ENCODE measurements at regions not wholly inside any gene's neighbourhood (a gene's known extent, or its start where the extent isn't known, plus 50 kb on each side); places are given as distances from the start of the nearest gene placed in this dataset.

- no peak overlapping the region for H3K27ac ChIP-seq
- 69 to 87% methylated on average over 6 of the region's 6 CpGs for WGBS, 2 donors
- peaks cover 10 to 14% of the 10 kb centered on the region in 2 donors for H3K4me1 ChIP-seq
Measured at GRCh38 chr1:221444346-221444745, 297.5 kb downstream of the DUSP10 start.

GRCh38 chr1:221448585-221449175, 293.2 kb downstream of the DUSP10 start:
- no peaks in the 10 kb centered on the region for H3K27me3 ChIP-seq
- H3K9me3 ChIP-seq, result no peaks in the 10 kb centered on the region
- no peak for DNase-seq
- H3K4me1 ChIP-seq, result no peaks in the 10 kb centered on the region
- H3K27ac ChIP-seq, result no peak overlapping the region
- WGBS, 2 donors, result 74 to 75% methylated on average over 7 of the region's 7 CpGs
- intact Hi-C loops (cut with DNase I), result no loop called here
- H3K36me3 ChIP-seq, result no peaks in the 10 kb centered on the region
- no peak overlapping the region for H3K4me3 ChIP-seq (replicated peaks in 1 of 3)
- TF ChIP-seq POLR2A (IDR thresholded peaks at IDR 0.05), result no peak
- no peak for TF ChIP-seq CTCF (IDR thresholded peaks at IDR 0.05)

More at GRCh38 chr1:221444346-221444745, 297.5 kb downstream of the DUSP10 start:
- H3K9me3 ChIP-seq, result no peaks in the 10 kb centered on the region
- intact Hi-C loops (cut with DNase I), result no loop called here
- H3K4me3 ChIP-seq (replicated peaks in 1 of 3), result no peak overlapping the region
- H3K36me3 ChIP-seq, result no peaks in the 10 kb centered on the region
- peak; percentile 8 for DNase-seq
- no peak for TF ChIP-seq CTCF (IDR thresholded peaks at IDR 0.05)
- TF ChIP-seq POLR2A (IDR thresholded peaks at IDR 0.05), result no peak
- H3K27me3 ChIP-seq, result no peaks in the 10 kb centered on the region

DNA sequence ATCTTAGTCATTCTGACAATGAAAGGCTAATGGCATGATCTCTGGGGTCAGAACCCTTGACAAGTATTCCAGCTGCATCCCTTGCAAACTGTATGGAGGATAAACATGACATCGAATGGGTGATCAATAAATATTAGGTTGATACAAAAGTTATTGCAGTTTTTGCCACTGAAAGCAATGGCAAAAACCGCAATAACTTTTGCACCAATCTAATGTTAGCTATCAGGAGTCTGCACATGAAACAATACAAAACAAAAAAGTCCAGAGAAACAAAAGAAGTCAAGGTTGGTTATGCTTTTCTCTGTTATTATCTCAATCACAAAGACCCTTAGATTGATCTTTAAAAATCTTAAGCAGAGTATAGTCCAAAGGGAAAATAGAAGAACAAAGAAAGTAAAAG, 292.7 kb downstream of the DUSP10 start:
- Histone ChIP-seq H3K9me3 (no peaks in the 10 kb centered on the region), H3K4me3 (replicated peaks in 1 of 3) (no peak overlapping the region), H3K27me3 (no peaks in the 10 kb centered on the region), H3K4me1 (no peaks in the 10 kb centered on the region), H3K36me3 (no peaks in the 10 kb centered on the region), H3K27ac (no peak overlapping the region)
- no peak for TF ChIP-seq POLR2A (IDR thresholded peaks at IDR 0.05)
- TF ChIP-seq CTCF (IDR thresholded peaks at IDR 0.05), result no peak
- intact Hi-C loops (cut with DNase I), result no loop called here
- WGBS, 2 donors, result 87 to 92% methylated on average over 2 of the region's 2 CpGs
- DNase-seq, result no peak

DNA sequence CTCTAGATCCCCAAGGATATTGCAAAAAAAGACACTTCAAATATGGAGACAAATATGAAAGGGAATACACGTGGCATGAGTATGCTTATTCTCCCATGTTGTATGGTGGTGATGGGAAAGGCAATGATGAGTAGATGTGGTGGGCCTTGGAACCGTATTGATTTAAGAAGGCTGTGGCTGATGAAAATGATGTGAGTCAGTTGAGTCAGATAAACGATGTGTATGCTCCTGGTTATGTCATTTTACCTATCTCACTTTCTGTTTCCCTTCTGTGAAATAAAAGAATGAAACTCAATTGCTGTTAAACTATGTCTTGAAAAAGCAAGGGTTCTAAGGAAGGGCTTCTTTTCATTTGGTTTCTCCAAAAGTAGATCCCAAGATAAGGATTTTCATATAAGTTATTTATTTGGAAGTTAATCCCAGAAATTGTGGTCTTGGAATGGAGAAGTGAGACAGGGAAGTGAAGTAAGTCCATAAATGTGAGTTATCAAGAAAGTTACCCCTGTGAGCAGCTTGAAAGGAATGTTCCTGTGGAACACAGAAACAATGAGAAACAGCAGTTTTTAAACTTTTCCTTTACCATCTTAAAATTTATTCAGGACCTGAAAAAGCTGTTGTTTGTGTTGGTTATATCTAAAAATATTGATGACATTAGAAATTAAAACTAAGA, 292.0 kb downstream of the DUSP10 start:
- intact Hi-C loops (cut with DNase I), result no loop called here
- WGBS, 2 donors, result 87 to 89% methylated on average over 3 of the region's 3 CpGs

More for the DNA sequence above, 292.0 kb downstream of the DUSP10 start:
- TF ChIP-seq CTCF (IDR thresholded peaks at IDR 0.05) (no peak), POLR2A (IDR thresholded peaks at IDR 0.05) (no peak)
- H3K36me3 ChIP-seq, result no peaks in the 10 kb centered on the region
- no peaks in the 10 kb centered on the region for H3K27me3 ChIP-seq
- no peak overlapping the region for H3K27ac ChIP-seq
- no peak for DNase-seq
- H3K4me1 ChIP-seq, result no peaks in the 10 kb centered on the region
- H3K9me3 ChIP-seq, result no peaks in the 10 kb centered on the region
- no peak overlapping the region for H3K4me3 ChIP-seq (replicated peaks in 1 of 3)

Data from thyroid gland (tissue), 4 donors.